SK-N-SH treated with all-trans-retinoic acid at 6 μM for 48 hours (cell line): ENCODE measurements at regions not wholly inside any gene's neighbourhood (a gene's known extent, or its start where the extent isn't known, plus 50 kb on each side); places are given as distances from the start of the nearest gene placed in this dataset.

Experiments
- CREB5 ChIP-seq: fragments of 250-450 bp; sonication (Bioruptor Pico); IDR thresholded peaks from 2 replicates; pipeline ENCODE4 v1.5.1; 2020; ENCODE audit warnings: low read depth, mild to moderate bottlenecking, moderate library complexity
- PATZ1 ChIP-seq: fragments of 250-450 bp; sonication (Bioruptor Pico); IDR thresholded peaks from 2 replicates; pipeline ENCODE4 v1.8.0; 2020; ENCODE audit warnings: mild to moderate bottlenecking, moderate library complexity, borderline replicate concordance
- RARB ChIP-seq: fragments of 250-450 bp; sonication (Bioruptor Pico); IDR thresholded peaks from 2 replicates; pipeline ENCODE4 v1.8.0; 2021; ENCODE audit warnings: mild to moderate bottlenecking, moderate library complexity
- TCF4 ChIP-seq: fragments of 250-450 bp; sonication (Bioruptor Pico); IDR thresholded peaks from 2 replicates; pipeline ENCODE4 v1.8.0; 2021; ENCODE audit warnings: mild to moderate bottlenecking, moderate library complexity, borderline replicate concordance
- ZFP3 ChIP-seq: fragments of 250-450 bp; sonication (Bioruptor Pico); IDR thresholded peaks from 2 replicates; pipeline ENCODE4 v1.5.0; 2020; ENCODE audit warnings: mild to moderate bottlenecking, moderate library complexity
- ZFP30 ChIP-seq: fragments of 450-650 bp; formaldehyde crosslinking; IDR thresholded peaks from 2 replicates; pipeline ENCODE4 v1.5.0; 2022; ENCODE audit warnings: mild to moderate bottlenecking, moderate library complexity

GRCh38 chr12:93050748-93051081 is 121.6 kb upstream of the EEA1 start:
- TF ChIP-seq PATZ1 (CRISPR knock-in tag), result no peak
- no peak for TF ChIP-seq ZFP3 (CRISPR knock-in tag)
- no peak for TF ChIP-seq ZFP30 (CRISPR knock-in tag)
- no peak for TF ChIP-seq CREB5 (CRISPR knock-in tag)
- no peak for TF ChIP-seq RARB (CRISPR knock-in tag)
- TF ChIP-seq TCF4 (CRISPR knock-in tag), result no peak
